Activated T-helper 9 cell treated with anti-CD3 and anti-CD28 coated beads, Interleukin-2, amount 50 U/mL, for 16 hours (primary cell): ENCODE measurements at regions not wholly inside any gene's neighbourhood (a gene's known extent, or its start where the extent isn't known, plus 50 kb on each side); places are given as distances from the start of the nearest gene placed in this dataset.
"Not testable (repeated sequence)": the region's sequence is repeated elsewhere in the genome, so short reads cannot be mapped to it uniquely, and the experiment has no call there.

ENCODE experiments used
- DNase-seq: peaks from one replicate; pipeline ENCODE4 v3.0.0-alpha.2; 2020; ENCODE audit warnings: low read depth

DNA sequence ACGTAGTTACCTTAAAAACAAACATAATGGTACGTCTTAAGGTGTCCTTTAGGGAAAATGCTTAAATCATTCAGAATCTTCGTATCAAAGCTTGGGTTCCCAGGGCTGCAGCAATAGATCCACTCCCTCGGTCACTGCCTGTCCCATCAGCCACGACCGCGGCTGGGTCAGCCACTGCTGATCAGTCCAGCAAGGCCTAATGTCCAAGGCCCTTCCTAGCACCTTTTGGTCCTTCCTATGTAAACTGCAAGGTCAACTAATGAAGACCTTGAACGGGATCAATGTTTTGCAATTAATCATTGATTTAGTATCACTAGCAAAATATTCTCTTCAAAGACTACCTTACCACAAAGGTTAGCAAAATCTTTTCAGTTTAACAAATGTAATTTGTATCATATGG lies 122.2 kb upstream of the IGF1R start:
- DNase-seq, result no peak

DNA sequence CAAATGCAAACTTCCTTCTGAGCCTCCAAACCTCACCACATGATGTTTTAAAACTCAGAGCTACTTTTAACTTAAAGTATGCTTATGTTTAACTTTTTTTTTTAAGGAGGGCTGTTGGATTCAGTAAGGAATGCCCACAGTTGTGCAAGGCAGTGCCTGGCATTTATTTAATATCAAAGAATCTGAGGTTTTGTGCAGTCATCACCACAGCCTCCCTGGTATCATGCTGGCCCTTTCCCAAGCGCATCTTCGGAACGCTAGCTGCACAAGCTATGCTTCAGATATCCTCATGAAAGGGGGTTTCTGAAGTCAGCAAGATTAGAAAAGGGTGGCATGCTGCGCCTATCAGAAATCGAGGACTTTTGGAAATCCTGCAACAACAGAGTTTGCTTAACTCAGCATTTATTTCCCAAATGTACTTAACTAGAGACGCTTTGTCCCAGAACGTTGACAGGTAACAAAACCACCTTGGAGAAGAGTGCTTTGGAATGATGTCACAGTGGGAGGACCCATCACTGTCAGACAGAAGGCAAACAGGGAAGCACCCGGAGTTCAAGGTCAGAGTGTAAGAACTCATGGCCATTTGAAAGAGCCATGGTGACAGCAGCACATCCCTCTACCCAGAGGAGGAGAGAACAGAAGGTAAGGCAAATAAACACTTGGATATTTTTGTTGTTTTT lies 120.2 kb upstream of the IGF1R start:
- no peak for DNase-seq

DNA sequence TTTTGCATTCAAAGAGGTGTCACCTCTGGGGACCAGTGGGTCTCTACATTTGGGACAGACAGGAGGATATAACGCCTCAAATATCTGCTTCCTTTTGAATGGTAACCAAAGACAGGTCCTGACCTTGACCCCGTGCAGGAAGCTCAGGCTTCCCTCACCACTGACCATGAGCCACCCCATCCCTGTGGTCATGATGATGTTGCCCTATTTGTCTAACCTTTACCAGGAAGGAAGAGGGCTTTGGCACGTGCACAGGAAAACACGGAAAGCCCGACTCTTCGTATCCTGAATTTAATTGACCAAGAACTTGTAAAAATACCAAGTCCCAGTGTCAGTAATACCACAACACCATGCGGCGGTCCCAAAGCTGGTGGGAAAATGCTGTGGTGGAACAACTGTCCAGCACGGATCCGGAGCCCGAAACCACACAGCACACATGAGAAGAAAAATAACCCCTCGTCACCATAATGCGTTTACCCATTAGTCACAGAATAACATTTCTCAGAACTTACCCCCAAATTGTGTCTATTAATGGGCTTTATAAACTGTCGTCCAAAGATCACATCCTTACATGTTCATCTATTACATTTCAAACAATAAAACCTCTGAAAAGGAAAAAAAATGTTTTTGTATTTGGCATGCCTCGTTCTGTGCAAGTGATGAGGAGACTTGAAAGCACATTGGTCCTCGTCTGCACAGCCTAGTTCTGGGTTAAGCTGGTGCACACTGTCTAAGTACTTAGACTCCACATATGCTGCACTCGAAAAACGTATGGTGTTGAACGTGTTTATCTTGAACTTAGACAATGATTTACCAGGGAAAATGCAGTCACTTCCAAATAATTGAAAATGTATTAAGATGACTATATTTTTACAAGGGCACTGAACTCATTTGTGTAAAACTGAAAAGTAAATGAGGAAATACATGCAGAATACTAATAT lies 118.9 kb upstream of the IGF1R start:
- no peak for DNase-seq

DNA sequence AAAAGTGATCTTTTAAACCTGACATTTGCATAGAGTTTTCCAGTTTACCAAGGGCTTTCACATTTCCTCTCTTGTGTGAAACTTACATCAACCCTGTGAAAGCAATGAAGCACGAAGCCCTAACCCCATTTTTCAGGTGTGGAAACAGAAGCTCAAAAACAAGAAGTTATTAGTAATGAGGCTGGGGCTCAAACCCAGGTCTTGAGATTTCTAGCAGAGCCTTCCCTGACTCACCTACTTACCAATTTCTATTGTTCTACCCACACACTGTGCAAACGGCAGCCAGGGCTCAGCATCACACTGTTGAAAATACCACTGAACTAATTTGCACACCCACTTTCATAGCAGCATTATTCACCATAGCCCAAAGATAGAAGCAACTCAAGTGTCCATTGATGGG lies 117.8 kb upstream of the IGF1R start:
- no peak for DNase-seq

DNA sequence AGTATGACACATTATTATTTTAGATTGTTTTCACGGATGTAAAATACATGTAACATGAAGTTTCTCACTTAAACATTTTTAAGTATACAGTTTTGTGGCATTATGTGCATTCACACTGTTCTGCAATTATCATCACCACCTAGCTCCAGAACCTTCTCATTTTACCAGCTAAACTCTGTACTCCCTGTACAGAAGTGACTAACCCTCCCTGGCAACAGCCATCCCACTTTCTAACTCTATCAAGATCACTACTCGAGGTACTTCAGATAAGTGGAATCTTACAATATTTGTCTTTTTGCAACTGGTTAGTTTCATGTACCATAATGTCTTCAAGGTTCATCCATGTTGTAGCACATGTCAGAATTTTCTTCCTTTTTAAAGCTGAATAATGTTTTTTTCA lies 116.3 kb upstream of the IGF1R start:
- no peak for DNase-seq

DNA sequence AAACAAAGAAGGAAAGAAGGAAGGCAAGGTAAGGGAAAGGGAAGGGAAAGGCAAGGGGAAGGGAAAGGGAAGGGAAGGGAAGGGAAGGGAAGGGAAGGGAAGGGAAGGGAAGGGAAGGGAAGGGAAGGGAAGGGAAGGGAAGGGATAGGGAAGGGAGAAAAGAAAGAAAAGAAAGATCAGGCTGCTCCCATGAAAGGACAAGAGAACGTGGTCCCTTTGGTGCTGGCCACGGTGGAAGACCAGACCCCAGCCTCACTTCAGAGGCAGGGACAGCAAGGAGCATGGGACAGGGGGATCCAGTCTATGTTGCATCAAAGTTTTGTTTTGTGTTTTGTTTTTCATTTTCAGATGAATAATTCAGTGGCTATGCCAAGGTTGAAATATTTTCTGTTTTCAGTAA lies 111.4 kb upstream of the IGF1R start:
- DNase-seq, result no peak

DNA sequence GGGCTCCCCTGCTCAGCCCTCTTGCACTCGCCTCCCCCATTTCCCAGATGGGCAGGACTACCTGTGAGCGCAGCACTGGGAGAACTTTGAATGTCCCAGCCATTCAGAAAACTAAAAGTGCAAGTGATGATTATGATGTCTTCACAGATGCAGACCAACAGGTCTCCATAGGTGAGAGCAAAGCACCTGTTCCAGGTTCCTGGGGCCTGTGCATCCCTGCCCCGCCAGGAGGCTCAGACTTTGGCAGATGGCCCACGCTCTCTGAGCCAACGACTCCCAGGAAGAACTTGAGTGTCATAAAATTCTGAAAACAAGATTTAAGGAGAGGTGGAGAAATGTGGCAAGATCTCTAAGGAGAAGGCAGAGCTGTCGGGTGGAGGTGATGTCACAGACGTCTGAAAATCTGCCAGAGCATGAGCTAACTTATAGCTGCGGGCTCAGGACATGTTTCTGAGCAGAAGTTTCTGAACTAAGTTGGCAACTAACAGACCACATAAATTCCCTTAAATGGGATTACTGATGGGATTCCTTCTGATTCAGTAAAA lies 110.8 kb upstream of the IGF1R start:
- no peak for DNase-seq

DNA sequence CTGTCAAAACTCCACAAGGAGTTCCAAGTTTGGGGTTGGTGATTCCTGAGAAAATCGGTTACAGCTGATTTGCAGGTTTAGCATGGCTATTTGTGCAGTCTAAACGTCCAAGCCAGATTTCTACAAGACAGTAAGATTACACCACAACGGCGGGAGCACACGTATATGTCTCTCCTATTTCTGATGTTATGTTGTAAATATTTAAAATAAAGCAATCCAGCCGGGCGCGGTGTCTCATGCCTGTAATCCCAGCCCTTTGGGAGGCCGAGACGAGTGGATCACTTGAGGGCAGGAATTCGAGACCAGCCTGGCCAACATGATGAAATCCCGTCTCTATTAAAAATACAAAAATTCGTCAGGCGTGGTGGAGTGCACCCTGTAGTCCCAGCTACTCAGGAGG lies 106.8 kb upstream of the IGF1R start:
- DNase-seq, result no peak

DNA sequence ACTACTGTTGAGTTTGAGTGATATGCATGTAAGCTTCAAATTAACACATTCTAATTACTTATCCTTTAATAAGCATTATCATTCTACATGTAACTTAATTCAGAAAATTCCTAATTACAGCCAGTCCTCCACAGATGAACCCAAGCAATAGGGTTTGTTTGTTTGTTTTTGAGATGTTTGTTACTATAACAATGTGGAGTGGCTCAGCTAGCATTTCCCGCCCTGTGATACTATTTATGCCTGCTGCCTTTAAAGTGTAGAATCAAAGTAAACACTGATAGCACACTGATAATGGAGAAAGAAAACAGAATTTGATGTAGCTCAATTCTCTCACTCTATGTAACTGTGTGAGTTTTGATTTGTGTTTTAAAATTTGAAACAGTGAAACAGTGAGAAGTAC lies 105.1 kb upstream of the IGF1R start:
- DNase-seq, result no peak

DNA sequence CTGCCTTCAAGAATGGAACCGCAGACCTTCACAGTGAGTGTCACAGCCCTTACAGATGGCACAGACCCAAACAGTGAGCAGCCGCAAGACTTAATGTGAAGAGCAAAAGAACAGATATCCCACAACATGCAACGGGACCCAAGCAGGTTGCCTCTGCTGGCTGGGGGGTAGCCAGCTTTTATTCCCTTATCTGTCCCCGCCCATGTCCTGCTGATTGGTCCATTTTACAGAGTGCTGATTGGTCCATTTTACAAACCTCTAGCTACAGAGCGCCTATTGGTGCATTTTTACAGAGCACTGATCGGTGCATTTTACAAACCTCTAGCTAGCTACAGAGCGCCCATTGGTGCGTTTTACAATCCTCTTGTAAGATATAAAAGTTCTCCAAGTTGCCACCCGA lies 102.0 kb upstream of the IGF1R start:
- DNase-seq, result no peak

DNA sequence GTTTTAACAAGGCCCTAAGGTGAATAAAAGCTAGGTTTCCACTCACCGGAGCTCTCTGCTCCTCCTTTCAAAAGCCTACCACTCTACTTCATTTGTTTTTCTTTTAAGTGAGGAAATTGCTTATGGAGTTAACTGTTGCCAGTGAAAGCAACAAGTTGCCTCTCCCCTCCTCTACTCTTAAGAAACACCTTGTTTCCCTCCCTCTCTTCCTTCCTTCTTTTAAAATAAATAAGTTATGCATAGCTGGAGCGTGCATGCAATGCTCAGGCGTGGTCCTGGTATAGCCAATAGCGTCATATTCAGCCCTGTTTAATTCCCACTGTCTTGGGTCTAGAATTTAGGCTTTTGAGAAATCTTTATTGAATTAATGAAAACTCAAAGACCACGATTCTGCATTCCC lies 101.1 kb upstream of the IGF1R start:
- no peak for DNase-seq

DNA sequence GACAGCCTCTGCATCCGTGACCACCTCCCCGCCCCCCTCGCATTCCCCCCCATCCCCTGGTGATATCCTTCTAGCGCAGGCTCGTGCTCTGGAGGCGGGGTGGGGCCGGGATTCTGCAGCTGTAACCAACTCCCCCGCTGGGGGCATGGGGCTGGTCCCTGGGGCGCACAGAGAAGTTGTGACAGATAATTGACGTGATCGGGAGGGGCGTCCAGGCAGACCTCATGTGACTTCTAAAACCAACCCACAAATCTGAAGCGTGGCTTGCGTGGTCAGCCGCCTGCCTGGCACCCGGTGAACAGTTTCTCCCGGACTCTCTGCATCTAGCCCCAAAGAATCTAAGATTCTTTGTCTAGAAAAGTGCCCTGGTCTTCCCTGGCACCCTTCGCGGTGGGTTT lies 100.6 kb upstream of the IGF1R start:
- no peak for DNase-seq

DNA sequence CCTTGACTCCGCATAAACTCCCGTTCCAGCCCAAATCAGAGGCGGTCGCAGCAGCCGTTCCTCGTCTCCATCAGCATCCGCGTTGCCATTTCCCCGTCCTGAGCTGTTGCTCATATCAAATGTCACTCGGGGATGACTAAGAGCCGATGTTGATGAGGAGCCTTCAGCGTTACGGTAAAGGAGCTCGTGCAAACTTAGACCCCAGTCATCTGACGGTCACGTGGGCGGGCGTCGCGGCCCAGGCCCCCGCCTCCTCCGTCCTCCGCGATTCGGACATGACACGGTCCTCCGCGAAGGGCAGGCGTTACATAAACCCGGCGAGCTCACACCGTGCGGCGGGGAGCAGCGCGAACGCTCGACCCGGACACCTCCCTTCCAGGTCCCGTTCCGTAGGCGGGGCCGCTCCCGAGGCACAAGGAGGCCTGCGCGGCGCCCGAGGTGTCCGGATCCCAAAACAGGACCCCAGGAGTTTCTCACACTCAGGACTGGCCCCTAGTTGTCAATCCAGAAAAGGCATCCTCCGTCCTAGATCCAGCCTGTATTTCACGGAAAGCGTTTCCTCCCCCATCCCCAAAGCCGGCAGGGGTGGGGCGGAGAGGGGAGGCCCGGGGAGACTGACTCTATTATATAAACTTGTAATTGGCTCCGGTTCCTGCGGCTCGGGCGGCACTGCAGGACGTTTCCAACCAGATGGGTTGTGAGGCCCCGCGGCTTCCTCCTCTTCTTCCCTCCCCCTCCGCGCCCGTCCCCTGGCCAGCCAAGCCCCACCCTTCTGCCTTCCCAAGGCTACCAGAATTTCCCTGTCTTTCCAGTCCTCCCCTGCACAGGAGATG lies 100.0 kb upstream of the IGF1R start:
- DNase-seq, result no peak

DNA sequence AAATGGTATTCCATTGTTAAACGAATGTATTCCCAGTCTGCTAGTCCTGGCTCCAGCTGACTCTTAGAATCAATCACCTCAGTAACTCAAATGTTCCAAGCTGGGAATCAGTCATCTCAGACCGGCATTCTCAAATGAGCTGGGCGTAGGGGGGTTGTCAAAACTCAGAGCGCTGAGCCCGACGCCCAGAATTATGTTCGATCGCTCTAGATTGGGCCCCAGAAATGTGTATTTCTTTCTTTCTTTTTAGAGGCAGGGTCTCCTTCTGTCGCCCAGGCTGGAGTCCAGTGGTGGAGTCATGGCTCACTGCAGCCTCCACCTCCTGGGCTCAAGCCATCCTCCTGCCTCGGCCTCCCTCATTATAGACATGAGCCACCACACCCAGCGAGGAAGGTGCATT lies 99.3 kb upstream of the IGF1R start:
- DNase-seq, result no peak

DNA sequence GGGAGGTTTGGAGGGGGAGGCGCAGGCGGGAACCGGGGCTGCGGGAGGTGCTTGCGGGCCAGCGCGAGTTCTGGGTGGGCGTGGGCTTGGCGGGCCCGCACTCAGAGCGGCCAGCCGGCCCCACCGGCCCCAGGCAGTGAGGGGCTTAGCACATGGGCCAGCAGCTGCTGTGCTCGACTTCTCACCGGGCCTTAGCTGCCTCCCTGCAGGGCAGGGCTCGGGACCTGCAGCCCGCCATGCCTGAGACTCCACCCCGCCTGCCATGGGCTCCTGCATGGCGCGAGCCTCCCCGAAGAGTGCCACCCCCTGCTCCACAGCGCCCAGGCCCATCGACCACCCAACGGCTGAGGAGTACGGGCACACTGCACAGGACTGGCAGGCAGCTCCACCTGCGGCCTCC lies 98.6 kb upstream of the IGF1R start:
- DNase-seq, result no peak

DNA sequence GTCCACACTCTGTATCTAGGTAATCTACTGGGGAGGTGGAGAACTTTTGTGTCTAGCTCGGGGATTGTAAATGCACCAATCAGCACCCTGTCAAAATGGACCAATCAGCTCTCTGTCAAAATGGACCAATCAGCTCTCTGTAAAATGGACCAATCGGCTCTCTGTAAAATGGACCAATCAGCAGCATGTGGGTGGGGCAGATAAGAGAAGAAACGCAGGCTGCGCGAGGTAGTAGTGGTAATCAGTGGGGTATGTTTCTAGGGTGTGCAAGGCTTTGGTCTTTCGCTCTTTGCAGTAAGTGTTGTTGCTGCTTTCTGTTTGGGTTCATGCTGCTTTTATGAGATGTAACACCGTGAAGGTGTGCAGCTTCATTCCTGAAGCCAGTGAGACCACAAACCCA lies 98.0 kb upstream of the IGF1R start:
- not testable (repeated sequence) for DNase-seq

DNA sequence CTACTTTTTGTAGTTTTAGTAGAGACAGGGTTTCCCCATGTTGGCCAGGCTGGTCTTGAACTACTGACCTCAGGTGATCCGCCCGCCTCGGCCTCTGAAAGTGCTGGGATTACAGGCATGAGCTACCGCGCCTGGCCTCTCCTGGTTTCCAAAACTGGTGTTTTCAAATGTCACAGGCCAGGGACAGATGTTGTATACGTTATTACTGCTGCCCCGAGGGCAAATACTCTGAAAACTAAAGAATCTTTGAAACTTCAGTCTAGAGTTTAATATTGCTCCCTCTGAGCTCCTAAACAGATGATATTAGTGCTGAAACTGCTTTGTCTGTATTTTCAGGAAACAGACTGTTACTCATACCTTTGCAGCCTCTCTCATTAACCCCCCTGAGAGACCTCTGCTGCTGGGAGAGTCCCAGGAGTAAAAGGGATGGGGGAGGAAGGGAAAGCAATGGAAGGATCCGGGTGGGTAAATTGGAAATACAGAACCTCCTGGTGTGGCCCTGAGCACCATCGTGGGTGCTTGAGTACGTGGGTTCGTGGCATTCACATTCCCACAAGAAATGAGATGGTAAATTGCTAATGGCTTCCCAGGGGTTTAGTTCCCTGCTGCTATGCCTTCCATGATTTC lies 96.3 kb upstream of the IGF1R start:
- no peak for DNase-seq

DNA sequence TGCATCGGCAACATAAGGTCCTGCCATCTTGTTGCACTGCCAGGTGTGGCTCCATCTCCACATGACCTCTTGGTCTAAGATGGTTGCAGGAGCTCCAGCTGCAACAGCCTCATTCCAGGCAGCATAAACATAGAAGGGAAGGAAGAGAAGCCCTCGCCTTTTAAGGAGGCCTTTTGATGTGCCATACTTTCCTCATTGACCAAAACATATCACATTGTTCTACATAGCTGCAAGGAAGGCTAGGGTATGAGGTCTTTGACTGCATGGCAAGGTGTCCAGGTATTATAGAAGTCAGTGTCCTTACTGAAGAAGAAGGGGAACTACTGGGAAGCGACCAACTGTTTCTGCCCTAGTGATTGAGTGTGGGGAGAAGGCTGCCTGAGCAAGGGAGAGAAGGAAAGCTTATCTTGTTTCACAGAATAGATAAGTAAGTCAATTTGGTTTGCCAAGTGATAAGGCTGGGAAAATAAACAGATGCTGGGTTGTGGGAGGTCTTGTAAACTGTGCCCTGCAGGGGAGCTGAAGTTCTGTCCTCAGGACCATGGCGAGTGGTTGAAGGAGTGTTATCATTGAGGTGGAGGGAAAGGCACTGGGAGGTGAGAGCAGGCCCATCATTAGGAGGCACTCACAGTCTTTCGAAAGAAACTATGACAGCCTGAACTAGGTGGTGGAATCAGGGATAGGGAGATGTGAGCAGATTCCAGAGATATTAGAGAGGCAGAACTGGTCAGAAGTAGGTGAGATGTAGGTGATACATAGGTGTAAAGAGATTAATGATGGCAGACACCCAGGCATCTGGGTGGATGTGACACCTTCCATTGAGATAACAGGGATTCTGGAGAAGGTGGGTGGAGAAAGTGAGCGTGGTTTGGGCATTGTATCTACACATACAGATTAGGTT lies 93.8 kb upstream of the IGF1R start:
- DNase-seq, result no peak

DNA sequence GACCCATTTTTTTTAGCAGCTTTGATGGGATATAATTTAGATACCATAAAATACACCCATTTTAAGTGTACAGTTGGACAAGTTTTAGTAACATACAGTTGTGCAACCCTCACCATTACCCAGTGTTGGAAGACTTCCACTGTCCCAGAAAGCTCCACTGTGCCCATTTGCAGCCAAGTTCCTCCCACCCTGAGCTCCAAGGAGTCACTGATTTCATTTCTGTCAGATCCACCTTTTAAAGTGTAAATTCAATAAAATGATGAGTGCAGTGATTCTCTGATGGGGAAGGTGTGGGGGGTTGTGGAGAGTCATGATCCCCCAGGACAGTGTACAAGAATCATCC lies 93.2 kb upstream of the IGF1R start:
- no peak for DNase-seq

DNA sequence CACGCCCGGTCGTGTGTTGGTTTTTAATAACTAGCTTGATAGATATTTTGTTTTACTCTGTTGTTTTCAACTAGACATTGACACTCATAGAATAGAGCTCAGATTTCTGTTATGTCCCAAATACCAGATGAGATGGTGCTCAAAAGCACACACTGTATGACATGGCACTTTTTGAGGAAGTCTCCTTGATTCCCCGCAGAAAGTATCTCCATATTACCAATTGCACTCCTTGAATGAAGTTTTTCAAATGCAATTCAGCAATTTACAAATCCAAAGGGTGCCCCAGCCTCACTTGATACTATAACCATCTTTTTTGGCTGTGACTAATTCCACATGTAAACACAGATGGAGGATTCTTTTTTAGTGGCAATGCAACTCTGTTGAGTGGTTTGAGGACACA lies 92.0 kb upstream of the IGF1R start:
- DNase-seq, result no peak

DNA sequence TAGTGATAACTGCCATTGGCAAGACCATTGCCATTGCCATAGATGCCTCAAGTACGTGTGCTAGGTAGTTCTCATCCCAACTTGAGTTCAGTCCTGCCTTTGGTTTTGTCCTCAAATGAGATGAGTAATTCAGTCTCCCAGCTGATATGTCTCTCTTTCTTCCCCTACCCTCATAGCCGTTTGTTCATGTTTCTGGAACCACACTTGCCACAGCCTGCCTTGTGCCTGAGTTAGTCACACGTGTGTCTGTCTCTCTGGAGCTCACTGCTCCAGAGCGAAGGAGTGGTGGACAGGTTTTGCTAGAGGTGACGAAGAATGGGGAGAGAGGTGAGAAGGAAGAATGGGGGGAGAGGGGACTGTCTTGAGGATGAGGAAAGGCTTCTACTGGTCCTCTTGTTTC lies 88.0 kb upstream of the IGF1R start:
- no peak for DNase-seq
